Activated CD4-positive, alpha-beta T cell treated with anti-CD3 and anti-CD28 coated beads, Interleukin-2, amount 10 ng/mL, durations not matched to agents 7 days and 5 days (primary cell): ENCODE measurements at regions not wholly inside any gene's neighbourhood (a gene's known extent, or its start where the extent isn't known, plus 50 kb on each side); places are given as distances from the start of the nearest gene placed in this dataset.
"Not testable (repeated sequence)": the region's sequence is repeated elsewhere in the genome, so short reads cannot be mapped to it uniquely, and the experiment has no call there.

Experiments used
- CTCF ChIA-PET: fragments of 350-600 bp; sonication (Branson Sonifier 250); formaldehyde crosslinking; loops from one replicate; lab custom pipeline; 2021; ENCODE audit warnings: antibody characterized with exemption; lab: Charles Lee
- POLR2A ChIA-PET: fragments of 350-600 bp; sonication (Branson Sonifier 250); formaldehyde crosslinking; loops from one replicate; lab custom pipeline; 2021; ENCODE audit warnings: antibody characterized with exemption; lab: Charles Lee
- DNase-seq: peaks from one replicate; pipeline ENCODE4 v3.0.0-alpha.2; 2020
- H3K27ac Mint-ChIP-seq: one replicate; pipeline ENCODE4 v1.8.0; 2021; ENCODE audit warnings: mild to moderate bottlenecking, moderate library complexity, mixed read lengths
- H3K27me3 Mint-ChIP-seq: one replicate; pipeline ENCODE4 v1.8.0; 2021; ENCODE audit warnings: mixed read lengths
- H3K36me3 Mint-ChIP-seq: one replicate; pipeline ENCODE4 v1.8.0; 2021; ENCODE audit warnings: low read depth, mixed read lengths
- H3K4me1 Mint-ChIP-seq: one replicate; pipeline ENCODE4 v1.8.0; 2021; ENCODE audit warnings: mixed read lengths
- H3K4me3 Mint-ChIP-seq: one replicate; pipeline ENCODE4 v1.8.0; 2021; ENCODE audit warnings: mild to moderate bottlenecking, moderate library complexity, mixed read lengths
- H3K9me3 Mint-ChIP-seq: one replicate; pipeline ENCODE4 v1.8.0; 2021; ENCODE audit warnings: mixed read lengths

DNA sequence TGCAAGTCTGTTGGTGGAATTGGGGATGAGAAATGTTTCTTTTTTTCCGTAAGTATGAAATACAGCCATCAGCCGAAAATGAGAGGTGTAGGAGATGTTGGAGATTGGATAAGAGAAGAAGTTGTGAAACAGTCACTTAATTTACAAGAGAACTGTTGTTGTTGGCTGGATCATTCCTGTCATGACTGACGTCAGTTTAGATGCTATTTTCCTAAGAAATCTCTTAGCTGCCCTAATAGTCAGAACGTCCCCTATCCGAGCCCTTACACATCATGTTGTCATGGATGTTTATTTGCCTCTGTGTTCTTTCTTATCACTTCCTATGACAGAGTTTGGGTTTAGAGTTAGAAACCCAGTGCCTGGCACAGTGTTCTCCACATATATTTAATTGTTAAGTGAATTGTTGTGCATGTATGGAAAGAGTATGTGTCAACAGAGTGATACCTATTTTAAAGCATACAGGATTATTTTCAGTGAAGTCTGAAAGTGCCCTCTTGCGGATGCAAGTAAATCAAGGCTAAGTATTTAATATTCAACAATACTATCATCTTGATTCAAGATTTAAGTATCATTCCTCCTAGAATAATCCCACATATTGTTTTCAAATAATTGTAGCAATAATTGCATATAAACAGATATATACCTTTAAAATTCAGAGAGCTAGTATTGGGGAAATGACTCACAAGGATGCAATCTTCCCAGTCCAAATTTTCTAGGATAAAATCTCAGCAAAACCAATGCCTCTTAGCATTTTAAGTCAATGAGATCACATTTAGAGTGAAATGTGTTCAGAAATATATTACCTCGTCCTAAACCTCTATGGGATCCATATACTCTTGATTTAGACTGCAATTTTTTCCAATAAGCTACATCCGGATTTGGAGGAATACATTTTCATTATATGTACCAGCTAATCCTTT lies 309.9 kb upstream of the NOX3 start:
- Mint-ChIP-seq H3K27ac (no peak overlapping the region), H3K36me3 (no peaks in the 10 kb centered on the region), H3K9me3 (peaks cover 6% of the 10 kb centered on the region), H3K4me1 (no peaks in the 10 kb centered on the region), H3K27me3 (no peaks in the 10 kb centered on the region), H3K4me3 (no peak overlapping the region)
- ChIA-PET POLR2A (no interaction called here), CTCF (no interaction called here)
- DNase-seq, result no peak

GRCh38 chr6:155762649-155763048 lies 307.0 kb upstream of the NOX3 start:
- Mint-ChIP-seq H3K27me3 (no peaks in the 10 kb centered on the region), H3K9me3 (no peaks in the 10 kb centered on the region), H3K27ac (no peak overlapping the region), H3K36me3 (no peaks in the 10 kb centered on the region), H3K4me1 (no peaks in the 10 kb centered on the region), H3K4me3 (no peak overlapping the region)
- ChIA-PET CTCF (no interaction called here), POLR2A (no interaction called here)
- no peak for DNase-seq

- H3K4me3 Mint-ChIP-seq, result no peak overlapping the region
- no peaks in the 10 kb centered on the region for H3K36me3 Mint-ChIP-seq
- peaks cover 3% of the 10 kb centered on the region for H3K9me3 Mint-ChIP-seq
- DNase-seq, result no peak
- no peak overlapping the region for H3K27ac Mint-ChIP-seq
- POLR2A ChIA-PET, result no interaction called here
- no peaks in the 10 kb centered on the region for H3K27me3 Mint-ChIP-seq
- H3K4me1 Mint-ChIP-seq, result no peaks in the 10 kb centered on the region
- CTCF ChIA-PET, result no interaction called here
These were observed 299.8 kb upstream of the NOX3 start for GRCh38 chr6:155755452-155755851.

DNA sequence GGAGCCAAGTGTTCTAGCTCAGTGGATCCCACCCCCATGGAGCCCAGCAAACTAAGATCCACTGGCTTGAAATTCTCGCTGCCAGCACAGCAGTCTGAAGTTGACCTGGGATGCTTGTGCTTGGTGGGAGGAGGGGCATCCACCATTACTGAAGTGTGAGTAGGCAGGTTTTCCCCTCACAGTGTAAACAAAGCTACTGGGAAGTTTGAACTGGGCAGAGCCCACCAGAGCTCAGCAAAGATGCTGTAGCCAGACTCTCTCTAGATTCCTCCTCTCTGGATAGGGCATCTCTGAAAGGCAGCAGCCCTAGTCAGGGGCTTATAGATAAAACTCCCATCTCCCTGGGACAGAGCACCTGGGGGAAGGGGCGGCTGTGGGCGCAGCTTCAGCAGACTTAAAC lies 293.1 kb upstream of the NOX3 start:
- CTCF ChIA-PET, result interaction anchor here (0.6 kb wide), 1 partner anchor 13 kb away, joined by 4 read pairs; no protein-coding TSS in a partner anchor
- H3K4me3 Mint-ChIP-seq, H3K27me3 Mint-ChIP-seq, DNase-seq, H3K4me1 Mint-ChIP-seq, H3K27ac Mint-ChIP-seq, H3K36me3 Mint-ChIP-seq, POLR2A ChIA-PET, H3K9me3 Mint-ChIP-seq: not testable (repeated sequence)

- POLR2A ChIA-PET, result no interaction called here
- no peak for DNase-seq
- no peaks in the 10 kb centered on the region for H3K27me3 Mint-ChIP-seq
- H3K4me3 Mint-ChIP-seq, result no peak overlapping the region
- no peak overlapping the region for H3K27ac Mint-ChIP-seq
- no peaks in the 10 kb centered on the region for H3K9me3 Mint-ChIP-seq
- H3K36me3 Mint-ChIP-seq, result no peaks in the 10 kb centered on the region
- CTCF ChIA-PET, result no interaction called here
- H3K4me1 Mint-ChIP-seq, result no peaks in the 10 kb centered on the region
These were observed 291.9 kb upstream of the NOX3 start for GRCh38 chr6:155747491-155747890.

- Mint-ChIP-seq H3K36me3 (no peaks in the 10 kb centered on the region), H3K4me1 (no peaks in the 10 kb centered on the region), H3K27me3 (no peaks in the 10 kb centered on the region), H3K27ac (no peak overlapping the region), H3K9me3 (no peaks in the 10 kb centered on the region), H3K4me3 (no peak overlapping the region)
- CTCF ChIA-PET, result no interaction called here
- POLR2A ChIA-PET, result no interaction called here
- DNase-seq, result no peak
These were observed 285.3 kb upstream of the NOX3 start for GRCh38 chr6:155740781-155741399.

DNA sequence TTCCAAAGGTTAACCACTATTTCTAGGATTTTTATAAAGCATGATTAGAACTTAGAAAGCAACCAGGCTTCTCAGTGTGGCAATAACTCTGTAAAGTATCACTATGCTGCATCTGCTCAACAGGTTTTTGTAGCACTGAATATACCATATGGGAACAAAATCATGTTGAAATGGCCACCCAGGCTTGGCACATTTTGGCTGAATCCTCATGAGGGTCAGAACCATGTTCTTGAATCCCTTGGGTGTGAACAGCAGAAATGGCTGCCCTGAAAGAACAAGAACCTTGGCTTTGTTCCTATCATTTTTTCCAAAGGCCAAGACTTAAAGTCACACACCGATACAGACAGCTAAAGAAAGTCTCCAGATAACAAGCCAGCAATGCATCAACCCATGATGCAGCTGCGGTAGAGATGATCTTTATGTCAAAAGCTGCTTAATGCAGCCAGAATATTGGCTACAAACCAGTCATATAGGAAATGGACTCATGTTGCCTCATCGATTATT lies 283.0 kb upstream of the NOX3 start:
- no peaks in the 10 kb centered on the region for H3K4me1 Mint-ChIP-seq
- H3K4me3 Mint-ChIP-seq, result no peak overlapping the region
- H3K27me3 Mint-ChIP-seq, result no peaks in the 10 kb centered on the region
- H3K36me3 Mint-ChIP-seq, result no peaks in the 10 kb centered on the region
- ChIA-PET POLR2A (no interaction called here), CTCF (no interaction called here)
- H3K27ac Mint-ChIP-seq, result no peak overlapping the region
- DNase-seq, result no peak
- H3K9me3 Mint-ChIP-seq, result no peaks in the 10 kb centered on the region

DNA sequence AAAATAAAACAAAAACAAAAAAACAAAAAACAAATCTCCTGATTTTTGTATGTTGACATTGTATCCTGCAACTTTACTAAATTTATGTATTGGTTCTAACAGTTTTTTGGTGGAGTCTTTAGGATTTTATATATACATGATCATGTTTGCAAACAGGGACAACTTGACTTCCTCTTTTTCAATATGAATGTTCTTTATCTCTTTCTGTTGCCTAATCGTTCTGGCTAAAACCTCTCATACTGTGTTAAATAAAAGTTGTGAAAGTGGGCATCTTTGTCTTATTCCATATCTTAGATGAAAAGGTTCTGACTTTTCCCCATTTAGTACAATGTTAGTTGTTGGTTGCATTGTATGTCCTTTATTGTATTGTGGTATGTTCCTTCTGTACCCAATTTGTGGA lies 261.7 kb upstream of the NOX3 start:
- no peak for DNase-seq
- H3K4me1 Mint-ChIP-seq, result no peaks in the 10 kb centered on the region
- POLR2A ChIA-PET, result no interaction called here
- H3K27me3 Mint-ChIP-seq, result peaks cover 5% of the 10 kb centered on the region
- H3K4me3 Mint-ChIP-seq, result no peak overlapping the region
- no peak overlapping the region for H3K27ac Mint-ChIP-seq
- no peaks in the 10 kb centered on the region for H3K36me3 Mint-ChIP-seq
- CTCF ChIA-PET, result no interaction called here
- no peaks in the 10 kb centered on the region for H3K9me3 Mint-ChIP-seq

GRCh38 chr6:155710704-155711103 lies 255.1 kb upstream of the NOX3 start:
- H3K27me3 Mint-ChIP-seq, result no peaks in the 10 kb centered on the region
- CTCF ChIA-PET, result no interaction called here

DNA sequence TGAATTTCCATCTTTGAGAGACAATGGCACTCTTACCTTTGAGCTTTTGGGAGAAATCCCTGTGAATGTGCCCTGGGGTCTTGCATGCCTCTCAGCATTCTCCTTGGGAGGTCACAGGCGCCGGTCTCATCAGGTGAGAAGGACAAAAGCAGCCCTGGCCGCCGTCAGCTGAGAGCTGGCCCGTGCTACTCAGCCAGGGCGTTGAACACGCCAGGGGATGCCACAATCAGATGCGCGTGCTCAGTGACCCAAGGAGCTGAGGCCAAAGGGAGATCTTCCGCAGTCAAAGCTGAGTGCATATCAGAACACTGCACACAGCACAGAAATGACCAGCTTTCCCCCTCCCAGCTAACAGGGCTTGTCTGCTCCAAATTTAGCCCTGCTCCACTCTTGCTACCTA lies 253.6 kb upstream of the NOX3 start:
- CTCF ChIA-PET, result no interaction called here
- Mint-ChIP-seq H3K9me3 (no peaks in the 10 kb centered on the region), H3K27me3 (no peaks in the 10 kb centered on the region), H3K4me3 (no peak overlapping the region), H3K27ac (no peak overlapping the region), H3K36me3 (no peaks in the 10 kb centered on the region), H3K4me1 (no peaks in the 10 kb centered on the region)
- no peak for DNase-seq
- POLR2A ChIA-PET, result no interaction called here

More at GRCh38 chr6:155710704-155711103, 255.1 kb upstream of the NOX3 start:
- no peak for DNase-seq
- no peak overlapping the region for H3K4me3 Mint-ChIP-seq
- H3K27ac Mint-ChIP-seq, result no peak overlapping the region
- POLR2A ChIA-PET, result no interaction called here
- H3K36me3 Mint-ChIP-seq, result no peaks in the 10 kb centered on the region
- no peaks in the 10 kb centered on the region for H3K9me3 Mint-ChIP-seq
- H3K4me1 Mint-ChIP-seq, result no peaks in the 10 kb centered on the region

DNA sequence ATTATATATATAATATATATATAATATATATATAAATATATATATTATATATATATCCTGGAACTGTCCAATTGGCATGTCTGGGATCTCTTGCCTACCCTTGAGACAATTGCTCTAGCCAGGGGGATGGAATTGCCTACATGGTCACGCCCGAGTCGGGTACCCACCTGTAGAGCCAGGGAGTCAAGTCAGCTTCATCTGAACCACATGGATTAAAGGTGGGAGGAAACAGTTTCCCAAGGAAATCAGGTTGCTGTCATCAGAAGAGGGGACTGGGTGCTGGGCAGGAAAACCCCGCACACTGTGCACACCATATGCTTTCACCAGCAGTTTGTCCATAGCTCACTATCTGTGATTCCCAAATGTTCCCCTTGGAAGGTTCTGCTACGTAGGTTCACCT lies 252.5 kb upstream of the NOX3 start:
- DNase-seq, result no peak
- H3K4me1 Mint-ChIP-seq, result no peaks in the 10 kb centered on the region
- H3K9me3 Mint-ChIP-seq, result no peaks in the 10 kb centered on the region
- no peak overlapping the region for H3K27ac Mint-ChIP-seq
- H3K36me3 Mint-ChIP-seq, result no peaks in the 10 kb centered on the region
- CTCF ChIA-PET, result no interaction called here
- H3K27me3 Mint-ChIP-seq, result no peaks in the 10 kb centered on the region
- POLR2A ChIA-PET, result interaction anchor here (0.6 kb wide), 1 partner anchor 523 kb away, joined by 3 read pairs; no protein-coding TSS in a partner anchor
- no peak overlapping the region for H3K4me3 Mint-ChIP-seq

DNA sequence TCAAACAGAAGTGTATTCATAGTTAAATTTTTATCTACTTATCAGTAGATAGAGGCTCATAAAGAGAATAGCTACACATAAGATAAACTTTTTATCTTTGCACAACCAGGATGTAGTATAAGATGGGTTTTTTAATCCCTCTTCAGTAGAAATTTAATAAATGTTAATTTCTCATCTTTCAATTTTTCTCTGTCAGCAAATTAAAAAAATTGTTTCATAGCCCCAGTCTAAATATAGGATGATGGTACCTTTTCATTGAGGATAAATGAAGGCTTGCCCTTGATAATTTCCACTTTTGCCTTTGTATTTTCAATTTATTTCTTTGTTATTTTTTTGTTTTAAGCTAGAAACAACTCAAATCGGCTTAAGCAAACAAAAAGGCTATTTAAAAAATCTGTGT lies 251.2 kb upstream of the NOX3 start:
- CTCF ChIA-PET, result no interaction called here
- DNase-seq, result no peak
- H3K27me3 Mint-ChIP-seq, result no peaks in the 10 kb centered on the region
- no peak overlapping the region for H3K27ac Mint-ChIP-seq
- H3K9me3 Mint-ChIP-seq, result no peaks in the 10 kb centered on the region
- POLR2A ChIA-PET, result interaction anchor here (0.7 kb wide), 1 partner anchor 388 kb away, joined by 3 read pairs; no protein-coding TSS in a partner anchor
- H3K4me1 Mint-ChIP-seq, result no peaks in the 10 kb centered on the region
- H3K4me3 Mint-ChIP-seq, result no peak overlapping the region
- no peaks in the 10 kb centered on the region for H3K36me3 Mint-ChIP-seq

GRCh38 chr6:155706341-155706740 lies 250.7 kb upstream of the NOX3 start:
- ChIA-PET POLR2A (interaction anchor here (0.7 kb wide), 1 partner anchor 388 kb away, joined by 3 read pairs; no protein-coding TSS in a partner anchor), CTCF (no interaction called here)
- Mint-ChIP-seq H3K27me3 (no peaks in the 10 kb centered on the region), H3K9me3 (no peaks in the 10 kb centered on the region), H3K4me1 (no peaks in the 10 kb centered on the region), H3K4me3 (no peak overlapping the region), H3K36me3 (no peaks in the 10 kb centered on the region), H3K27ac (no peak overlapping the region)
- DNase-seq, result no peak
